Activated CD4-positive, alpha-beta memory T cell treated with anti-CD3 and anti-CD28 coated beads for 36 hours (primary cell): ENCODE measurements at regions not wholly inside any gene's neighbourhood (a gene's known extent, or its start where the extent isn't known, plus 50 kb on each side); places are given as distances from the start of the nearest gene placed in this dataset.

ENCODE experiments used
- CTCF ChIA-PET: fragments of 350-600 bp; sonication (Branson Sonifier 250); formaldehyde crosslinking; loops from one replicate; lab custom pipeline; 2021; ENCODE audit warnings: antibody characterized with exemption, inconsistent platforms; lab: Charles Lee
- POLR2A ChIA-PET: fragments of 350-600 bp; sonication (Branson Sonifier 250); formaldehyde crosslinking; loops from one replicate; lab custom pipeline; 2021; ENCODE audit warnings: antibody characterized with exemption; lab: Charles Lee
- DNase-seq: peaks from one replicate; pipeline ENCODE4 v3.0.0-alpha.2; 2020
- H3K27ac Mint-ChIP-seq: one replicate; pipeline ENCODE4 v1.8.0; 2021; ENCODE audit warnings: mixed read lengths
- H3K27me3 Mint-ChIP-seq: one replicate; pipeline ENCODE4 v1.8.0; 2021; ENCODE audit warnings: mixed read lengths
- H3K36me3 Mint-ChIP-seq: one replicate; pipeline ENCODE4 v1.8.0; 2021; ENCODE audit warnings: mixed read lengths
- H3K4me1 Mint-ChIP-seq: one replicate; pipeline ENCODE4 v1.8.0; 2021; ENCODE audit warnings: low read depth, mixed read lengths
- H3K4me3 Mint-ChIP-seq: one replicate; pipeline ENCODE4 v1.8.0; 2021; ENCODE audit warnings: mild to moderate bottlenecking, mixed read lengths
- H3K9me3 Mint-ChIP-seq: one replicate; pipeline ENCODE4 v1.8.0; 2021; ENCODE audit warnings: mixed read lengths
- intact Hi-C: fragments of 100-400 bp; cut with micrococcal nuclease; formaldehyde crosslinking; loops from one replicate; pipeline ENCODE4 v1.15.1; 2023

GRCh38 chr7:109044691-109045090 lies 475.0 kb downstream of the DNAJB9 start:
- POLR2A ChIA-PET: no interaction called here
- Mint-ChIP-seq H3K36me3 (no peaks in the 10 kb centered on the region), H3K27ac (no peak overlapping the region), H3K27me3 (no peaks in the 10 kb centered on the region), H3K9me3 (peaks cover 10% of the 10 kb centered on the region), H3K4me1 (no peaks in the 10 kb centered on the region), H3K4me3 (no peak overlapping the region)
- CTCF ChIA-PET: no interaction called here
- intact Hi-C loops: no loop called here
- no peak for DNase-seq

GRCh38 chr7:109049366-109049765 lies 479.7 kb downstream of the DNAJB9 start:
- intact Hi-C loops: no loop called here
- no peak overlapping the region for H3K4me3 Mint-ChIP-seq
- DNase-seq: no peak
- H3K9me3 Mint-ChIP-seq: no peaks in the 10 kb centered on the region
- no peak overlapping the region for H3K27ac Mint-ChIP-seq
- H3K27me3 Mint-ChIP-seq: no peaks in the 10 kb centered on the region
- POLR2A ChIA-PET: no interaction called here
- CTCF ChIA-PET: no interaction called here
- H3K36me3 Mint-ChIP-seq: no peaks in the 10 kb centered on the region
- H3K4me1 Mint-ChIP-seq: no peaks in the 10 kb centered on the region

- H3K4me1 Mint-ChIP-seq: no peaks in the 10 kb centered on the region
- DNase-seq: no peak
- peaks cover 4% of the 10 kb centered on the region for H3K9me3 Mint-ChIP-seq
- H3K27ac Mint-ChIP-seq: no peak overlapping the region
- intact Hi-C loops: no loop called here
- ChIA-PET CTCF (no interaction called here), POLR2A (no interaction called here)
- no peak overlapping the region for H3K4me3 Mint-ChIP-seq
- H3K36me3 Mint-ChIP-seq: no peaks in the 10 kb centered on the region
- no peaks in the 10 kb centered on the region for H3K27me3 Mint-ChIP-seq
These were observed 489.4 kb downstream of the DNAJB9 start for GRCh38 chr7:109059089-109059488.

GRCh38 chr7:109062798-109063197 lies 493.1 kb downstream of the DNAJB9 start:
- intact Hi-C loops: no loop called here
- no peaks in the 10 kb centered on the region for H3K4me1 Mint-ChIP-seq

GRCh38 chr7:109073543-109073942 lies 503.9 kb downstream of the DNAJB9 start:
- ChIA-PET CTCF (no interaction called here), POLR2A (no interaction called here)
- Mint-ChIP-seq H3K27me3 (no peaks in the 10 kb centered on the region), H3K4me3 (no peak overlapping the region), H3K27ac (no peak overlapping the region), H3K9me3 (no peaks in the 10 kb centered on the region), H3K4me1 (no peaks in the 10 kb centered on the region), H3K36me3 (no peaks in the 10 kb centered on the region)
- DNase-seq: no peak
- intact Hi-C loops: no loop called here

More at GRCh38 chr7:109062798-109063197, 493.1 kb downstream of the DNAJB9 start:
- ChIA-PET CTCF (no interaction called here), POLR2A (no interaction called here)
- peaks cover 4% of the 10 kb centered on the region for H3K9me3 Mint-ChIP-seq
- H3K36me3 Mint-ChIP-seq: no peaks in the 10 kb centered on the region
- H3K27me3 Mint-ChIP-seq: no peaks in the 10 kb centered on the region
- DNase-seq: no peak
- H3K4me3 Mint-ChIP-seq: no peak overlapping the region
- no peak overlapping the region for H3K27ac Mint-ChIP-seq

GRCh38 chr7:109076396-109076972 lies 506.8 kb downstream of the DNAJB9 start:
- no peak overlapping the region for H3K27ac Mint-ChIP-seq
- intact Hi-C loops: no loop called here
- ChIA-PET POLR2A (no interaction called here), CTCF (no interaction called here)
- H3K36me3 Mint-ChIP-seq: no peaks in the 10 kb centered on the region
- no peaks in the 10 kb centered on the region for H3K9me3 Mint-ChIP-seq
- H3K27me3 Mint-ChIP-seq: no peaks in the 10 kb centered on the region
- no peaks in the 10 kb centered on the region for H3K4me1 Mint-ChIP-seq
- no peak overlapping the region for H3K4me3 Mint-ChIP-seq
- no peak for DNase-seq

GRCh38 chr7:109091042-109091441 lies 521.4 kb downstream of the DNAJB9 start:
- H3K4me1 Mint-ChIP-seq: no peaks in the 10 kb centered on the region
- H3K27ac Mint-ChIP-seq: no peak overlapping the region
- no peaks in the 10 kb centered on the region for H3K27me3 Mint-ChIP-seq
- no peak for DNase-seq
- H3K4me3 Mint-ChIP-seq: no peak overlapping the region
- intact Hi-C loops: no loop called here
- CTCF ChIA-PET: no interaction called here
- no peaks in the 10 kb centered on the region for H3K36me3 Mint-ChIP-seq
- peaks cover 8% of the 10 kb centered on the region for H3K9me3 Mint-ChIP-seq
- POLR2A ChIA-PET: no interaction called here

- H3K9me3 Mint-ChIP-seq: peaks cover 8% of the 10 kb centered on the region
These were observed 522.6 kb downstream of the DNAJB9 start for GRCh38 chr7:109092268-109092667.

GRCh38 chr7:109101332-109101731 lies 531.7 kb downstream of the DNAJB9 start:
- H3K27ac Mint-ChIP-seq: no peak overlapping the region
- H3K9me3 Mint-ChIP-seq: no peaks in the 10 kb centered on the region
- no peaks in the 10 kb centered on the region for H3K4me1 Mint-ChIP-seq
- H3K27me3 Mint-ChIP-seq: no peaks in the 10 kb centered on the region
- ChIA-PET POLR2A (no interaction called here), CTCF (no interaction called here)
- H3K36me3 Mint-ChIP-seq: no peaks in the 10 kb centered on the region
- no peak overlapping the region for H3K4me3 Mint-ChIP-seq
- intact Hi-C loops: no loop called here
- DNase-seq: no peak

More at GRCh38 chr7:109092268-109092667, 522.6 kb downstream of the DNAJB9 start:
- Mint-ChIP-seq H3K4me1 (no peaks in the 10 kb centered on the region), H3K4me3 (no peak overlapping the region), H3K27me3 (no peaks in the 10 kb centered on the region), H3K36me3 (no peaks in the 10 kb centered on the region), H3K27ac (no peak overlapping the region)
- no peak for DNase-seq
- intact Hi-C loops: no loop called here
- POLR2A ChIA-PET: no interaction called here
- CTCF ChIA-PET: no interaction called here

GRCh38 chr7:109109558-109109957 lies 539.9 kb downstream of the DNAJB9 start:
- H3K4me1 Mint-ChIP-seq: no peaks in the 10 kb centered on the region

GRCh38 chr7:109111086-109111485 lies 541.4 kb downstream of the DNAJB9 start:
- no peaks in the 10 kb centered on the region for H3K4me1 Mint-ChIP-seq
- no peaks in the 10 kb centered on the region for H3K36me3 Mint-ChIP-seq
- DNase-seq: no peak
- no peaks in the 10 kb centered on the region for H3K27me3 Mint-ChIP-seq
- ChIA-PET CTCF (no interaction called here), POLR2A (no interaction called here)
- intact Hi-C loops: no loop called here
- H3K27ac Mint-ChIP-seq: no peak overlapping the region
- H3K4me3 Mint-ChIP-seq: no peak overlapping the region
- no peaks in the 10 kb centered on the region for H3K9me3 Mint-ChIP-seq

More at GRCh38 chr7:109109558-109109957, 539.9 kb downstream of the DNAJB9 start:
- no peak overlapping the region for H3K4me3 Mint-ChIP-seq
- intact Hi-C loops: no loop called here
- no peaks in the 10 kb centered on the region for H3K36me3 Mint-ChIP-seq
- no peaks in the 10 kb centered on the region for H3K9me3 Mint-ChIP-seq
- no peak overlapping the region for H3K27ac Mint-ChIP-seq
- H3K27me3 Mint-ChIP-seq: no peaks in the 10 kb centered on the region
- no peak for DNase-seq
- CTCF ChIA-PET: no interaction called here
- POLR2A ChIA-PET: no interaction called here

GRCh38 chr7:109121599-109122300 lies 552.1 kb downstream of the DNAJB9 start:
- H3K27ac Mint-ChIP-seq: no peak overlapping the region
- H3K4me3 Mint-ChIP-seq: no peak overlapping the region
- POLR2A ChIA-PET: no interaction called here
- no peak for DNase-seq
- intact Hi-C loops: no loop called here
- H3K4me1 Mint-ChIP-seq: no peaks in the 10 kb centered on the region
- no peaks in the 10 kb centered on the region for H3K27me3 Mint-ChIP-seq
- H3K9me3 Mint-ChIP-seq: peaks cover 3% of the 10 kb centered on the region
- CTCF ChIA-PET: no interaction called here
- no peaks in the 10 kb centered on the region for H3K36me3 Mint-ChIP-seq

- Mint-ChIP-seq H3K4me3 (no peak overlapping the region), H3K4me1 (no peaks in the 10 kb centered on the region), H3K36me3 (no peaks in the 10 kb centered on the region), H3K27me3 (no peaks in the 10 kb centered on the region), H3K27ac (no peak overlapping the region), H3K9me3 (no peaks in the 10 kb centered on the region)
- CTCF ChIA-PET: no interaction called here
- intact Hi-C loops: no loop called here
- DNase-seq: no peak
- POLR2A ChIA-PET: no interaction called here
These were observed 555.3 kb downstream of the DNAJB9 start for GRCh38 chr7:109125001-109125400.
